HG02870 (cell line): ENCODE measurements at regions not wholly inside any gene's neighbourhood (a gene's known extent, or its start where the extent isn't known, plus 50 kb on each side); places are given as distances from the start of the nearest gene placed in this dataset.

Experiments
- ATAC-seq: cut with Tn5 transposase; IDR thresholded peaks from one replicate; pipeline ENCODE4 v1.9.1; 2021; ENCODE audit warnings: mild to moderate bottlenecking, moderate library complexity; ENCODE audit not compliant: unreplicated experiment

- no peak for ATAC-seq
Measured at GRCh38 chr4:62209757-62210485, 1009.8 kb downstream of the ADGRL3 start.

GRCh38 chr4:62208921-62209320 lies 1008.8 kb downstream of the ADGRL3 start:
- no peak for ATAC-seq

GRCh38 chr4:62204136-62204535 lies 1004.0 kb downstream of the ADGRL3 start:
- no peak for ATAC-seq

- ATAC-seq, result no peak
Measured at GRCh38 chr4:62199291-62199810, 999.2 kb downstream of the ADGRL3 start.

GRCh38 chr4:62196338-62196737 lies 996.2 kb downstream of the ADGRL3 start:
- ATAC-seq, result no peak

GRCh38 chr4:62194342-62194741 lies 994.2 kb downstream of the ADGRL3 start:
- no peak for ATAC-seq

- ATAC-seq, result no peak
Measured at GRCh38 chr4:62193761-62194160, 993.6 kb downstream of the ADGRL3 start.

GRCh38 chr4:62191451-62192240 lies 991.5 kb downstream of the ADGRL3 start:
- ATAC-seq, result no peak

GRCh38 chr4:62170235-62170634 lies 970.1 kb downstream of the ADGRL3 start:
- ATAC-seq, result no peak

- no peak for ATAC-seq
Measured at GRCh38 chr4:62168681-62169080, 968.6 kb downstream of the ADGRL3 start.

- ATAC-seq, result no peak
Measured at GRCh38 chr4:62162606-62163005, 962.5 kb downstream of the ADGRL3 start.

GRCh38 chr4:62161446-62161845 lies 961.3 kb downstream of the ADGRL3 start:
- no peak for ATAC-seq

GRCh38 chr4:62159876-62160275 lies 959.8 kb downstream of the ADGRL3 start:
- no peak for ATAC-seq

GRCh38 chr4:62159306-62159705 lies 959.2 kb downstream of the ADGRL3 start:
- ATAC-seq, result no peak

- ATAC-seq, result no peak
Measured at GRCh38 chr4:62156205-62156604, 956.1 kb downstream of the ADGRL3 start.

GRCh38 chr4:62145276-62145675 lies 945.1 kb downstream of the ADGRL3 start:
- ATAC-seq, result no peak

GRCh38 chr4:62144431-62144830 lies 944.3 kb downstream of the ADGRL3 start:
- no peak for ATAC-seq

GRCh38 chr4:62135565-62136156 lies 935.5 kb downstream of the ADGRL3 start:
- ATAC-seq, result no peak

- ATAC-seq, result no peak
Measured at GRCh38 chr4:62133977-62134376, 933.9 kb downstream of the ADGRL3 start.

- no peak for ATAC-seq
Measured at GRCh38 chr4:62133101-62133897, 933.2 kb downstream of the ADGRL3 start.

GRCh38 chr4:62131049-62131448 lies 930.9 kb downstream of the ADGRL3 start:
- ATAC-seq, result no peak
